HG03175 (cell line): ENCODE measurements at regions not wholly inside any gene's neighbourhood (a gene's known extent, or its start where the extent isn't known, plus 50 kb on each side); places are given as distances from the start of the nearest gene placed in this dataset.
"Not testable (repeated sequence)": the region's sequence is repeated elsewhere in the genome, so short reads cannot be mapped to it uniquely, and the experiment has no call there.

ENCODE experiments used
- ATAC-seq: cut with Tn5 transposase; IDR thresholded peaks from one replicate; pipeline ENCODE4 v1.9.1; 2021; ENCODE audit warnings: mild to moderate bottlenecking, moderate library complexity; ENCODE audit not compliant: unreplicated experiment

DNA sequence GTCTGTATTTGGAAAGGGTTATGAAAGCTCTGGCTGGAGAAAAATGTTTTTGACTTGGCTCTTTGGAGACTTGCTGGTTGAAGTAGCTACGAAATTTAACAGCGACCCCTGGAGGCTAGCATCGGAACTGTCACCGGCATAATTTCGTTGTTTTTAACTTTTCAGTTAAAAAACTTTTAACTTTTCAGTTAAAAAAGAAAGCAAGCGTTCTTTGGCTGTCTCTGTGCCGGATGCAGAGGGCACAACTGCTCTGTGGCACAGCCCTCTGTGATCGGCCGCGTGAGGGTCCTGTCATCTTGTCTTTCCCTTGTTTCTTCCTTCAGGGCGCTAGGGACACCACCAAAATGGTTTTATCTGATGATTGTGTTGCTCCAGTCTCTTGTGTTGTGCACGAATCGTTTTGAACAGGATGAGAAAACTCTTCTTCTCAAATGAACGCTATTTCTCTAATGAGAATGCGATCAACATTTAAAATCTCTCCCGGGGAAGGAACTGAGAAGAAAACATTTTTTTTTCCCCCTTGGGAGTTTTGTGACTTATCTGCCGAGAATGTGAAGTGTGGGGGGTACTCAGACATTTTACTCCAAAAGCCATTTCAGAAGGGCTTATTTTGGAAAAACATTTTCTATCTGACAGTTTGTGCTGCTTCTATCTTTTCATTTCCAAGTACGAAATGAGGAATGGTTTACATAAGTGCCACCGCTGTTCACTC, 57.1 kb downstream of the ADCYAP1 start:
- no peak for ATAC-seq

DNA sequence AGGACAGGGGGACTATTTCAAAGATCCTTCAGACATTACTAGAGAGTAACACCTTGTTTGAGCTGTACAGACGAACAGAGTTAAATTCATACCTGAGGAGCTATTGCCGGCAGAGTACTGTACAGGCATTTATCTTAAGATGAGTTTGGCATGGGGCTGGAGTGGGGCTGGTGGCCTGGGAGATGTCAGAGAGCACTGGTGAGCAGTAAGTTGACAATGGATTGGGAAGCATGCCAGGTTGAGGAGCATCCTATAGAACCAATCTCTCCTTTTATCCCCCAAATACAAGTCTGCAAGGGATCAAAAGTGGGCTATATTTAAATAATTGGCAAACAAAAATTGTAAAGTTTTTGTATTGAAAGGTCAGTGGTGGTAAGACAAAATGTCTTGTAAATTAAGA, 58.6 kb downstream of the ADCYAP1 start:
- ATAC-seq, result no peak

DNA sequence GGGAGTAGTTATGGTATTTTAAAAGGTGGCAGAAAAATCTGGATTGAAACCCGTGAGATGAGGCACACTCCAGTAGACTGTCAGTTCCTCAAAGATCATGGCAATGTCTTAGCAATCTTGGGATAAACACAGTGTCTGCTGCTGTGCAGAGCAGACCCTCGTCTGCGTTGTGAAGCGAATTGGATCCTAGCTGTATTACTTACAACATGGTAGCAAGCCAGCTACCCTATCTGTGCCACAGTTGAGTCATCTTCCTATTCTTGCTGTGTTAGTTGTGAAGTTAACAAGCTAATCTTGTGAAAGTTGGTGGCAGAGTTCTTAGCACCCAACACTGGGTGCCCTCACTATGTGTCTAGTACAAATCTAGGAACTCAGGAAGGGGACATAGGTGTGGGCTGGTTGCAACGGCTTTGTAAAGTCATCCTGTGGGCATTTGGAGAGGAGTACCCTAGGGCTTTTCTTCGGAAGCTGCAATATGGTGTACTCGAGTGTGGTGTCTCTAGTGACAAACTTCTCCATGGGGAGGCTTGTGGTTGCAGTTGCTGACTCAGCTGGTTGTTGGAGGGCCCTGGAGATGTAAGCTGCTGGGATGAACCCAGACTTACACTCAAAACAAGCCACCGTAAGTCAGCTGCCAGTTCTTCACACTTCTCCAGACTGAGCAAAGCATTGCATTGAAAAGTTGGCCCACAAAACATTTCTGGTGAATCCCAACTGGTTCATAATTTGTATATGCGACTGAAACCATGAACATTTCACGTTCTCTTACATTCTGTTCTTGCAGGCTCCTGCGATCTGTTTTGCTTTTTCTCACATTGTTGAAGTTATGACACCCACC, 61.5 kb downstream of the ADCYAP1 start:
- ATAC-seq, result no peak

DNA sequence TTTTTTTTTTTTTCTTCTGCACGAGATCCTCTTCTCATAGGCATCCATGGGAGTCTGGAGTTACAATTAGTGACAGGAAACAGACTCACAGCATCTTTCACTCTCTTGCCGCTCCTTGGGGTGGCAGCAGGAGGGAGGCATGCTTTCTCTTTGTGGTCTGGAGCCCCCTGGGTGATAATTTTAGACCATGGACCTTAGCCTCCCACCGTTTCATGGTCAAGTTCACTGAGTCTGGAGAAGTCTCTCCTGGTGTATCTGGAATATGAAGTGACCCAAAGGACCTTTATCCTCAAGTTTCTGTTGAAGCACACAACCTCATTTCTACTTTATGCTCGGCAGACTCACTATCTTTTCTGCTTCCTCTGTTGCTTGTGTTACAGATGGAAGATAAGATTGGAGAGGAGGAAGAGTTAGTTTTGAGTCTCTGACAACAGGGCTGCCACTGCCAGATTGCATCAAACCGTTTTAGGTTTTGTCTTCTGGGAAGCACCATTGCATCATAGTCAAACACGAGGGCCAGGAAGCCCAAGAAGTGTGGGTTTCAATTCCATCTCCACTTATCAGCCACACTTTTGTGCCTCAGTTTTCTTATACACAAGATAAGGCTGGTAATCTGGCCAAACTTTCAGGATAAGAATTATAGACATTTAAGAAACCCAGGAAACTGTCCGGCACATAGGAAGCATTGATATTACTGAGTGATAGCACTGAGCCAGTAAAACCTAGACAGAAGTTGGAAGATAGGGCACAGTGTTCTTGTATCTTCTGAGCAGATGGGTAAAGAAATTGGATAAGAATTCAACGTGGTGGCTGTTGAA, 62.3 kb downstream of the ADCYAP1 start:
- ATAC-seq, result no peak

DNA sequence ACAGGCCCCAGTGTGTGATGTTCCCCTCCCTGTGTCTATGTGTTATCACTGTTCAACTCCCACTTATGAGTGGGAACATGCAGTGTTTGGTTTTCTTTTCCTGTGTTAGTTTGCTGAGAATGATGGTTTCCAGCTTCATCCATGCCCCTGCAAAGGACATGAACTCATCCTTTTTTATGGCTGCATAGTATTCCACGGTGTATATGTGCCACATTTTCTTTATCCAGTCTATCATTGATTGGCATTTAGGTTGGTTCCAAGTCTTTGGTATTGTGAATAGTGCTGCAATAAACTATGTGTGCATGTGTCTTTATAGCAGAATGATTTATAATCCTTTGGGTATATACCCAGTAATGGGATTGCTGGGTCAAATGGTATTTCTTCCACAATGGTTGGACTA, 64.2 kb downstream of the ADCYAP1 start:
- ATAC-seq, result not testable (repeated sequence)

DNA sequence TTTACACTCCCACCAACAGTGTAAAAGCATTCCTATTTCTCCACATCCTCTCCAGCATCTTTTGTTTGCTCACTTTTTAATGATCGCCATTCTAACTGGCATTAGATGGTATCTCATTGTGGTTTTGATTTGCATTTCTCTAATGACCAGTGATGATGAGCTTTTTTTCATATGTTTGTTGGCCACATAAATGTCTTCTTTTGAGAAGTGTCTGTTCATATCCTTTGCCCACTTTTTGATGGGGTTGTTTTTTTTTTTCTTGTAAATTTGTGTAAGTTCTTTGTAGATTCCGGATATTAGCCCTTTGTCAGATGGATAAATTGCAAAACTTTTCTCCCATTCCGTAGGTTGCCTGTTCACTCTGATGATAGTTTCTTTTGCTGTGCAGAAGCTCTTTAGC, 64.6 kb downstream of the ADCYAP1 start:
- ATAC-seq, result not testable (repeated sequence)

DNA sequence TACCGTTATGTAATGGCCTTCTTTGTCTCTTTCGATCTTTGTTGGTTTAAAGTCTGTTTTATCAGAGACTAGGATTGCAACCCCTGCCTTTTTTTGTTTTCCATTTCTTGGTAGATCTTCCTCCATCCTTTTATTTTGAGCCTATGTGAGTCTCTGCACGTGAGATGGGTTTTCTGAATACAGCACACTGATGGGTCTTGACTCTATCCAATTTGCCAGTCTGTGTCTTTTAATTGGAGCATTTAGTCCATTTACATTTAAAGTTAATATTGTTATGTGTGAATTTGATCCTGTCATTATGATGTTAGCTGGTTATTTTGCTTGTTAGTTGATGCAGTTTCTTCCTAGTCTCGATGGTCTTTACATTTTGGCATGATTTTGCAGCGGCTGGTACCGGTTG, 69.9 kb downstream of the ADCYAP1 start:
- ATAC-seq, result not testable (repeated sequence)

DNA sequence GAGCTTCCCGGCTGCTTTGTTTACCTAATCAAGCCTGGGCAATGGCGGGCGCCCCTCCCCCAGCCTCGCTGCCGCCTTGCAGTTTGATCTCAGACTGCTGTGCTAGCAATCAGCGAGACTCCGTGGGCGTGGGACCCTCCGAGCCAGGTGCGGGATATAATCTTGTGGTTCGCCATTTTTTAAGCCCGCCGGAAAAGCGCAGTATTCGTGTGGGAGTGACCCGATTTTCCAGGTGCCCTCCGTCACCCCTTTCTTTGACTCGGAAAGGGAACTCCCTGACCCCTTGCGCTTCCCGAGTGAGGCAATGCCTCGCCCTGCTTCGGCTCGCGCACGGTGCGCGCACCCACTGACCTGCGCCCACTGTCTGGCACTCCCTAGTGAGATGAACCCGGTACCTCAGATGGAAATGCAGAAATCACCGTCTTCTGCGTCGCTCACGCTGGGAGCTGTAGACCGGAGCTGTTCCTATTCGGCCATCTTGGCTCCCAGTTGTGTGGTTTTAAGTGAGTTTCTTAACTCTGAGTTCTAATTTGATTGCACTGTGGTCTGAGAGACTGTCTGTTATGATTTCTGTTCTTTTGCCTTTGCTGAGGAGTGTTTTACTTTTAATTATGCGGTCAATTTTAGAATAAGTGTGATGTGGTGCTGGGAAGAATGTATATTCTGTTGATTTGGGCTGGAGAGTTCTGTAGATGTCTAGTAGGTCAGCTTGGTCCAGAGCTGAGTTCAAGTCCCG, 71.9 kb downstream of the ADCYAP1 start:
- ATAC-seq, result not testable (repeated sequence)

DNA sequence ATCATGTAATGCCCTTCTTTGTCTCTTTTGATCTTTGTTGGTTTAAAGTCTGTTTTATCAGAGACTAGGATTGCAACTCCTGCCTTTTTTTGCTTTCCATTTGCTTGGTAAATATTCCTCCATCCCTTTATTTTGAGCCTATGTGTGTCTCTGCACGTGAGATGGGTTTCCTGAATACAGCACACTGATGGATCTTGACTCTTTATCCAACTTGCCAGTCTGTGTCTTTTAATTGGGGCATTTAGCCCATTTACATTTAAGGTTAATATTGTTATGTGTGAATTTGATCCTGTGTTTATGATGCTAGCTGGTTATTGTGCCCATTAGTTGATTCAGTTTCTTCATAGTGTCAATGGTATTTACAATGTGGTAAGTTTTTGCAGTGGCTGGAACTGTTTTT, 72.7 kb downstream of the ADCYAP1 start:
- ATAC-seq, result not testable (repeated sequence)

DNA sequence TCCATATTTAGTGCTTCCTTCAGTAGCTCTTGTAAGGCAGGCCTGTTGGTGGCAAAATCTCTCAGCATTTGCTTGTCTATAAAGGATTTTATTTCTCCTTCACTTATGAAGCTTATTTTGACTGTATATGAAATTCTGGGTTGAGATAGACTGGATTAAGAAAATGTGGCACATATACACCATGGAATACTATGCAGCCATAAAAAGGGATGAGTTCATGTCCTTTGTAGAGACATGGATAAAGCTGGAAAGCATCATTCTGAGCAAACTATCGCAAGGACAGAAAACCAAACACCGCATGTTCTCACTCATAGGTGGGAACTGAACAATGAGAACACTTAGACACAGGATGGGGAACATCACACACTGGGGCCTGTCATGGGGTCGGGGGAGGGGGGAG, 73.1 kb downstream of the ADCYAP1 start:
- ATAC-seq, result not testable (repeated sequence)

DNA sequence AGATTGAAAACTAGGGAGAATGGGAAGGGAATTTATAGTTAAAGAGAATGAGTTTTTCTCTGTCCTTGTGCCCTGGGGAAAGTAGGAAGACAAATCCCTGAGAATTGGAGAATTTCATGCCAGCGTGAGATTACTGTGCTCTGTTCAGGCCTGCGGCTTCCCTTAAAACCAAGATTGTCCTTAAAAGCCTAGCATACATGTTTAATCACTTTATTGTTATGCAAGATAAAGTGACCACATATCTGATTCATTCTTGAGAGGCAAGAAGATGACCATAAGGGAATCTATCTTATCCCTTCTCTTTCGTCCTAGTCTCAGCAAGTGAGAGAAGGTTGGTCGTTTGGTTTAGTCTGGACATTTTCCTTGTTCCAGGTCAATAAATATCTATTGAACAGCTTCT, 75.9 kb downstream of the ADCYAP1 start:
- ATAC-seq, result no peak

DNA sequence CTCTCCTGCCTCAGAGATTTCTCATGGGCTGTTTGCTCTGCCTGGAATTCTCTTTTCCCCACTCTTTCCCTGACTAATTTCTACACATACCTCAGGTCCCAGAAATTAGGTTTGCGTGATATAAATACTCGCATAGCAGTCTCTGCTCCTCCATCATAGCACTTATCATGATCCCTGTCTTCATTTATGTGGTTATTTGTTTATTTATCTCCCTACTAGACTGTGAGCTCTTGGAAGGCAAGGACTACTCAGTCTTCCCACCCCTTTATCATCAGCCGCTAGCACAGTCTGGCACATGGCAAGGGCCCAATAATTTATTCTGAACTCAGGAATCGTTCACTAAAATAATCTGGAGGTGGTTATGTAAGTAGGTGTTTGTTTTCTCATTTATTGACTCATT, 79.3 kb downstream of the ADCYAP1 start:
- ATAC-seq, result no peak

DNA sequence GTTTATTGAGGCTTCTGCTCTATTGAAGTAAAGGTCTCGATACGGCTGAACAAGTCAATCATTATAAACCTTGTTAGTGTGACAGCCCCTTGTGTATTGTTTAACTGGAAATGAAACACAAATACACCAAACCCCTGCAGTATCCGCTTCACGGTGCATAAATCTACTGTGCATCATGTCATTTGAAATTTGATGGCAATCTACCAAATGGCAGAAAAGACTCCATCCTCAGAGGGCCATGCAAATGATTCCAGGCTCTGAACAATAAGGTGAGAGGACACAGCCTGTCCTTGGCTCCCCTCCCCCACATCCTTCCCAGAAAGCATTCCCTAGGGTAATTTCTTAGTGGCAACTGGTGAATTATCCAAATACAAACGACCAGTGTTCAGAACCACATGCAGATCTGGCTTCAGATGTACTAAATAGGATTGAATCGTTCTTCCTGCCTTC, 80.6 kb downstream of the ADCYAP1 start:
- no peak for ATAC-seq

DNA sequence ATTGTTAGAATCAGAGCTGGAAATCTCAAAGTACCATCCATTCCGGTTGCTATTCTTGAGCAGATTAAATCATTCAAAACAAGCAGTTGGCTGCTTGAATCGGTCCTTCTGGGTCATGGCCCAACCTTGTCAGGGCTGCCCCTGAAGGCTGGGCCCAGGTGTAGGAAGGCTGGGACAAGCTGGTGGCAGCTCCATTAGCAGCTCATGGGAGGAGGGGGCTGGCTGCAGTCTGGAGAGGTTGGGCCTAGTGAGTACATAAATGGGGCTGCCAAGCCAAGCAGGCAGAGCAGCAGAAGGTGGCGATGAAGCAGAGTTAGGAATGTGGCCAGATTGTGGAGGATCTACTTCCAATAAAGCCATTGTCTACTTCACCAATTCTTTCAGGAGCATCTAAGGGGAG, 81.4 kb downstream of the ADCYAP1 start:
- no peak for ATAC-seq

DNA sequence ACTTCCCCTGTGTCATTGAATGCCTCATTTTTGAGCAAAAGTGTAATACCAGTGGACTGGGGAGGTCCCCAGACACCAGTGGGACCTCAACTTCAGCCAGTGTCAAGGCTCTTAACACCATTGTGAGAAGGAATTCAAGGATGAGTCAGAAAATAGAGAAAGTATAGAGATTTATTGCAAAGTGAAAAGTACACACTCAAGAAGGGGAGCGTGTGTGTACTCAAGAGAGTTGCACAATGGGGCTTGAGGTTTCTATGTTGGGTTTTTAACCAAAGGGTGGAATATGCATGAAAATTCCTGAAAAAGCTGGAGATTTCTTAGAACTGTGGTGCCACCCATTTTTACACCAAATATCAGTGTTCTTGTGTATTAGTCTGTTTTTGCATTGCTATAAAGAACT, 81.9 kb downstream of the ADCYAP1 start:
- ATAC-seq, result no peak

DNA sequence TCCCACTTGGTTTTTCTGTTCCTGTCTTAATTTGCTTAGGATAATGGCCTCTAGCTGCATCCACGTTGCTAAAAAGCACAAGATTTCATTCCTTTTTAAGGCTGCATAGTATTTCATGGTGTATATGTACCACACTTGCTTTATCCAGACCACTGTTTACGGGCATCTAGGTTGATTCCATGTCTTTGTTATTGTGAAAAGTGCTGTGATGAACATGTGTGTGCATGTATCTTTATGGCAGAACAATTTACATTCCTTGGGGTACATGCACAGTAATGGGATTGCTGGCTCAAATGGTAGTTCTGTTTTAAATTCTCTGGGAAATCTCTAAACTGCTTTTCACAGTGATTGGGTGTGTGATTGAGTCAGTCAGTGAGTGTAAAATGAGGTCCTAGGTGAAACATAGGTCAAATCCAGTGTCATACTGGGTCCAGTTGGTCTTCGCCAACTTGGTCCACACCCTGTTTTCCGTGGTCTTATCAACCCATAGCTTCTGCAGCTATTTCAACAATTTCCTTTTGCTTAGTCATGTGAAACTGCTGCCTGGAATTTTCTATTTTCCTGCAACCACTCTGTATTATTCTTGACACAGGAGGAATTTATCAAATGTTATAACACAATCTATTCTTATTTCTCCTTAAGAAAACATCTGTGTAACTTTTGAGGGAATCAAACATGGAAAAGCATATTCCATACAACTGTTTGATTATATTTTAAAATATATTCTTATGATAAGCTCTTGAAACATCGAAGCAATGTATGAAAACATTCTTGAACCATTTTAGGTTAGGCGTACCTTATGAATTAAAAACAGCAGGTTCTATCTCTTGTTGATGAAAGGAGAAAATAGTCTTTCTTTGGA, 82.9 kb downstream of the ADCYAP1 start:
- no peak for ATAC-seq

DNA sequence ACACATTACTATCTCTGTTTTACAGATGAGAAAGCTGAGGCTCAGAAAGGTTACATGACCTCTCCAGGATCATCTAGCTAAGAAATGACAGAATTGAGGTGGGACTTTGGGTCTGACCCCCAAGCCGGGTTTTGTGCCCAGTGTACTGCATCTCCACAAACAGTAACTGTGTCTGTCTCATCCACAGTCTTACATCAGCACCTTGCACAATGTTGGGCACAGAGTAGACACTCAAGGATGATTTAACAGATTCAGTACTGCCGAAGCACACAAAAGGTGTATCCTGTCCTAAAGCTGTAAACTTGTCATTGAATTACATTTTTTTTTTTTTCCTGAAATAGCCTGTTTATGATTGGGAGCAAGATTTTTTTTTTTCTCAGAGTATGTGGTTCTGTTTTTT, 84.8 kb downstream of the ADCYAP1 start:
- no peak for ATAC-seq

DNA sequence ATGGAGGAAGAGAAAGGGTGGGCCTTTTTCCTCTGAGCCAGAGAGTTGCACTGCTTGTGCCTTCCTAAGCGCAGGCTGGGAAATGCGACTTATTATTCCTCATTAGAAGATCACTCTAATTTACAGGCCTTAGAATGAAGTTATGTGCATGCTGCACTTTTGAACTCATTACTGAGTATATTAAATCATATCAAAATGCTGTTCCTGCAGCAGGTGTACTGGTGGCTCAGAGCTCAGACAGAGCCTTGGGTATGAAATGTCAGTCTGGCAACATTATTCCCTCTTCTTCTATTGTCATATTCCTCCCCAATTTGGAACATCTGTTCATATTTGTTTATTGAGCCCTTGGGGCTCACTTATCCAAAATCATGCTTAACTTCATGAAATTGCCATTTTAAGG, 85.5 kb downstream of the ADCYAP1 start:
- ATAC-seq, result no peak

DNA sequence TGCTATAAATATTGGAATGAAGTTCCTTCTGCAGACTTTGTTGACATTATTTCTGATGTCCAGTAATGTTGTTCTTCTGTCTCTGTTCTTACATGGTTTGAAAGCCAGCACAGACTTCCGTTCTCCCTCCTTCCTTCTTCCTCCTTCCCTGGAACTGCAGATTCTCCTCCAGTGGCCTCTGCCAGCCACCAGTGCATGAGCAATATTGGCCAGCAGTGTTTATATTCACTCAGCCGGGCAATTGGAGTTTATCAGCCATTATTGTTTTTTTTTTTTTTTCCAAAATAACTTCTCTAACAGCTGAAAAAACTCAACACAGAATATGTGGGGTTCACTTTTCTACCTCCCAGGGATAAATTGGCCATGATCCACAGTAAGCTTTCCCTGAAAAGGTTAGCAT, 86.8 kb downstream of the ADCYAP1 start:
- ATAC-seq, result no peak

DNA sequence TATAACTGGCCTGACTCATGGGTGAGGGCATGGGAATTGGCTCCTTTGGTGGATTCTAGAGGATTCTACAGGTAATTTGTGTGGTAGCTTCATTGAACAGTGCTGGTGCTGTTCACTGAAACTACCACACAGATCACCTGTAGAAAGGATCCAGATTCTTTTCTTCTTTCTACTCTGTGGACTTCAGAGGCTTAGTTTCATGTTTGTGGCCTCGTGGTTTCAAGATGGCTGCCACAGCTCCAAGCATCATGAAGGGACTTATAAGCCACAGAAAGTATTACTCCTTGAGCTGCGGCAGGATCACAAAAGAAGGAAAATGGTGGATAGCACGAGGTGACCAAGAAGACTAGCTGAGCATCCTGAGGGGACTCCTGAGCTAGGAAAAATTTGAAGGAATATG, 88.9 kb downstream of the ADCYAP1 start:
- no peak for ATAC-seq
